ENCODE measurements at regions not wholly inside any gene's neighbourhood (a gene's known extent, or its start where the extent isn't known, plus 50 kb on each side); places are given as distances from the start of the nearest gene placed in this dataset.

GRCh38 chr6:164554700-164555476 lies 754.5 kb downstream of the C6orf118 start:
- Histone ChIP-seq H3K9me3 (no peaks in the 10 kb centered on the region), H3K4me3 (no peak overlapping the region), H3K27ac (no peak overlapping the region), H3K4me1 (no peaks in the 10 kb centered on the region), H3K27me3 (no peaks in the 10 kb centered on the region), H3K36me3 (no peaks in the 10 kb centered on the region)
- DNase-seq = no peak
- WGBS (ENCODE audit: insufficient coverage, low coverage, low lambda C conversion rate, missing lambda C conversion rate) = 39% methylated on average over 8 of the region's 10 CpGs
- intact Hi-C loops (cut with DNase I) = no loop called here
- TF ChIP-seq CTCF (IDR thresholded peaks at IDR 0.05) (no peak), POLR2A (IDR thresholded peaks at IDR 0.05) (no peak)
- no peak for ATAC-seq

GRCh38 chr6:164554226-164554625 lies 755.2 kb downstream of the C6orf118 start:
- Histone ChIP-seq H3K4me1 (no peaks in the 10 kb centered on the region), H3K9me3 (no peaks in the 10 kb centered on the region), H3K4me3 (no peak overlapping the region), H3K36me3 (no peaks in the 10 kb centered on the region), H3K27ac (no peak overlapping the region), H3K27me3 (no peaks in the 10 kb centered on the region)
- WGBS (ENCODE audit: insufficient coverage, low coverage, low lambda C conversion rate, missing lambda C conversion rate) = 43% methylated on average over 3 of the region's 3 CpGs
- no peak for TF ChIP-seq POLR2A (IDR thresholded peaks at IDR 0.05)
- TF ChIP-seq CTCF (IDR thresholded peaks at IDR 0.05) = no peak
- no peak for ATAC-seq
- DNase-seq = no peak
- intact Hi-C loops (cut with DNase I) = no loop called here

GRCh38 chr6:164551706-164552105 lies 757.7 kb downstream of the C6orf118 start:
- WGBS (ENCODE audit: insufficient coverage, low coverage, low lambda C conversion rate, missing lambda C conversion rate) = 33% methylated on average over 4 of the region's 4 CpGs
- intact Hi-C loops (cut with DNase I) = no loop called here

GRCh38 chr6:164547076-164547475 lies 762.3 kb downstream of the C6orf118 start:
- Histone ChIP-seq H3K4me3 (no peak overlapping the region), H3K9me3 (no peaks in the 10 kb centered on the region), H3K27ac (no peak overlapping the region), H3K36me3 (no peaks in the 10 kb centered on the region), H3K4me1 (no peaks in the 10 kb centered on the region), H3K27me3 (no peaks in the 10 kb centered on the region)
- ATAC-seq = no peak
- 47% methylated on average over 3 of the region's 3 CpGs for WGBS (ENCODE audit: insufficient coverage, low coverage, low lambda C conversion rate, missing lambda C conversion rate)
- intact Hi-C loops (cut with DNase I) = no loop called here
- no peak for DNase-seq
- TF ChIP-seq CTCF (IDR thresholded peaks at IDR 0.05) (no peak), POLR2A (IDR thresholded peaks at IDR 0.05) (no peak)

More at GRCh38 chr6:164551706-164552105, 757.7 kb downstream of the C6orf118 start:
- Histone ChIP-seq H3K4me3 (no peak overlapping the region), H3K27ac (no peak overlapping the region), H3K27me3 (no peaks in the 10 kb centered on the region), H3K4me1 (no peaks in the 10 kb centered on the region), H3K9me3 (no peaks in the 10 kb centered on the region), H3K36me3 (no peaks in the 10 kb centered on the region)
- DNase-seq (no peak), ATAC-seq (no peak)
- no peak for TF ChIP-seq POLR2A (IDR thresholded peaks at IDR 0.05)
- no peak for TF ChIP-seq CTCF (IDR thresholded peaks at IDR 0.05)
